ENCODE measurements at regions not wholly inside any gene's neighbourhood (a gene's known extent, or its start where the extent isn't known, plus 50 kb on each side); places are given as distances from the start of the nearest gene placed in this dataset.

- no peaks in the 10 kb centered on the region for H3K36me3 ChIP-seq
- H3K27me3 ChIP-seq: no peaks in the 10 kb centered on the region
- no peaks in the 10 kb centered on the region for H3K9me3 ChIP-seq
- DNase-seq (ENCODE audit: extremely low spot score in 2 of 2): no peak
- H3K27ac ChIP-seq: no peak overlapping the region
- H3K4me3 ChIP-seq: no peak overlapping the region
- no peaks in the 10 kb centered on the region for H3K4me1 ChIP-seq
- intact Hi-C loops (cut with DNase I): loop anchor here (10.0 kb wide), 1 partner anchor 575 kb away; no protein-coding TSS in a partner anchor
- TF ChIP-seq, protein P1, sequence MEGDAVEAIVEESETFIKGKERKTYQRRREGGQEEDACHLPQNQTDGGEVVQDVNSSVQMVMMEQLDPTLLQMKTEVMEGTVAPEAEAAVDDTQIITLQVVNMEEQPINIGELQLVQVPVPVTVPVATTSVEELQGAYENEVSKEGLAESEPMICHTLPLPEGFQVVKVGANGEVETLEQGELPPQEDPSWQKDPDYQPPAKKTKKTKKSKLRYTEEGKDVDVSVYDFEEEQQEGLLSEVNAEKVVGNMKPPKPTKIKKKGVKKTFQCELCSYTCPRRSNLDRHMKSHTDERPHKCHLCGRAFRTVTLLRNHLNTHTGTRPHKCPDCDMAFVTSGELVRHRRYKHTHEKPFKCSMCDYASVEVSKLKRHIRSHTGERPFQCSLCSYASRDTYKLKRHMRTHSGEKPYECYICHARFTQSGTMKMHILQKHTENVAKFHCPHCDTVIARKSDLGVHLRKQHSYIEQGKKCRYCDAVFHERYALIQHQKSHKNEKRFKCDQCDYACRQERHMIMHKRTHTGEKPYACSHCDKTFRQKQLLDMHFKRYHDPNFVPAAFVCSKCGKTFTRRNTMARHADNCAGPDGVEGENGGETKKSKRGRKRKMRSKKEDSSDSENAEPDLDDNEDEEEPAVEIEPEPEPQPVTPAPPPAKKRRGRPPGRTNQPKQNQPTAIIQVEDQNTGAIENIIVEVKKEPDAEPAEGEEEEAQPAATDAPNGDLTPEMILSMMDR (IDR thresholded peaks at IDR 0.05): no peak
- no peak for TF ChIP-seq POLR2AphosphoS5 (IDR thresholded peaks at IDR 0.05; ENCODE audit: insufficient read depth in 1 of 2, low read depth in 1 of 2)
- TF ChIP-seq POLR2A (IDR thresholded peaks at IDR 0.05): no peak
These were observed 99.9 kb upstream of the SERBP1 start for GRCh38 chr1:67530071-67530470.

DNA sequence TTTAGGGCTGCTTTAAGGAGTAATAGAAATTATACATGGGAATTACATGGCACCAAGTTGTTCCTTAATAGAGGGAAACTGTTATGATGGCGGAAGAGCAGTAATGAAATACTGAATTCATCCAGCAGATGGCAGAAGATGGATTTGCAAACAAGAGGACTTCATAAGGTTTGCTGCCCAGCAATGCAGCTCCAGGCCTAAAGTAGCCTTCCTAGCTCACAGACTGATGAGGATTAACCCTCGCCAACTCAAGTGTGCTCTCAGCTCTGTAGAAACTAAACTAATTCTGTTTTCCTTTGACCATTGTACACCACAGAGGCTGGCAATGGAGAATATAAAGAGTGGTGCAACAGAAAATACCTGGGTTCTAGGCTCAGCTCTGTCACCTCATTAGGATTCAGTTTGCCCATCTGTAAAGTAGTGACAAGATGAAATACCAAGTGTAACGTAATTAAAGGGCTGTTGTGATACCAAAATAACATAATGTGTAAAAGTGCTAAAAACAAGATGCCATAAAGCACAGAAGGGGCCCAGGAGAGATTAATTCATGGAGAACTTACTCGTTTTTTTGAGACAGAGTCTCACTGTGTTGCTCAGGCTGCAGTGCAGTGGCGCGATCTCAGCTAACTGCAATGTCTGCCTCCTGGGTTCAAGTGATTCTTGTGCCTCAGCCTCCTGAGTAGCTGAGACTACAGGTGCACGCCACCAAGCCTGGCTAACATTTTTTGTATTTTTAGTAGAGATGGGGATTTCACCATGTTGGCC, 102.4 kb upstream of the SERBP1 start:
- Histone ChIP-seq H3K9me3 (no peaks in the 10 kb centered on the region), H3K27ac (no peak overlapping the region), H3K36me3 (no peaks in the 10 kb centered on the region), H3K4me3 (no peak overlapping the region), H3K4me1 (peaks cover 6% of the 10 kb centered on the region), H3K27me3 (no peaks in the 10 kb centered on the region)
- intact Hi-C loops (cut with DNase I): loop anchor here (10.0 kb wide), 1 partner anchor 572 kb away; no protein-coding TSS in a partner anchor
- TF ChIP-seq, protein P1 (IDR thresholded peaks at IDR 0.05): peak in 2 of 3 experiments; percentile 61 to 81
- TF ChIP-seq POLR2AphosphoS5 (IDR thresholded peaks at IDR 0.05; ENCODE audit: insufficient read depth in 1 of 2, low read depth in 1 of 2) (no peak), POLR2A (IDR thresholded peaks at IDR 0.05) (no peak)
- no peak for DNase-seq (ENCODE audit: extremely low spot score in 2 of 2)

- Histone ChIP-seq H3K9me3 (no peaks in the 10 kb centered on the region), H3K36me3 (no peaks in the 10 kb centered on the region), H3K27me3 (no peaks in the 10 kb centered on the region), H3K4me3 (no peak overlapping the region), H3K4me1 (peaks cover 6% of the 10 kb centered on the region), H3K27ac (no peak overlapping the region)
- no peak for TF ChIP-seq POLR2AphosphoS5 (IDR thresholded peaks at IDR 0.05; ENCODE audit: insufficient read depth in 1 of 2, low read depth in 1 of 2)
- intact Hi-C loops (cut with DNase I): loop anchor here (10.0 kb wide), 1 partner anchor 570 kb away; no protein-coding TSS in a partner anchor
- no peak for DNase-seq (ENCODE audit: extremely low spot score in 2 of 2)
These were observed 104.4 kb upstream of the SERBP1 start for GRCh38 chr1:67534627-67535065.

DNA sequence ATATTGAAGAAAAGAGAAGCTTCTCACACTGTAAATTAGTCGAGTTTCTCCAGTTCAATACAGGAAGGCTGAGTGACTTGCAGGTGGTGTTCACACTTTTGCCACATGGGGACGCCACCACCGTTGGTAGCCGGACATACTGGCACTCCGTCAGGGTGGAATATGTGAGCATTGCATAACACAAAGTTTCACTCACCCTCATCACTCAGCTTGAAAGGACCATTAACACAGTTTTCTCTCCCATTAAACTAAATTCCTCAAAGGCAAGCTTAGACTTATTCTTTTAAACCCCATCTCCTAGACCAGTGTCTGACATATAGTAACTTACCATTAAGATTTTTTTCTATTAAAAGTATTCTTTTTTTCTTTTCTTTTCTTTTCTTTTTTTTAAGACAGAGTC, 105.3 kb upstream of the SERBP1 start:
- peaks cover 6% of the 10 kb centered on the region for H3K4me1 ChIP-seq
- intact Hi-C loops (cut with DNase I): loop anchor here (10.0 kb wide), 1 partner anchor 569 kb away; no protein-coding TSS in a partner anchor
- TF ChIP-seq, protein P1 (IDR thresholded peaks at IDR 0.05): peak; percentile 80 to 95 (median 90)
- peak in 1 of 2 donors; percentile 81 for TF ChIP-seq POLR2AphosphoS5 (IDR thresholded peaks at IDR 0.05; ENCODE audit: insufficient read depth in 1 of 2, low read depth in 1 of 2)
- no peak for TF ChIP-seq POLR2A (IDR thresholded peaks at IDR 0.05)
- no peaks in the 10 kb centered on the region for H3K9me3 ChIP-seq
- no peaks in the 10 kb centered on the region for H3K27me3 ChIP-seq
- no peak overlapping the region for H3K27ac ChIP-seq
- no peaks in the 10 kb centered on the region for H3K36me3 ChIP-seq
- no peak for DNase-seq (ENCODE audit: extremely low spot score in 2 of 2)
- no peak overlapping the region for H3K4me3 ChIP-seq

DNA sequence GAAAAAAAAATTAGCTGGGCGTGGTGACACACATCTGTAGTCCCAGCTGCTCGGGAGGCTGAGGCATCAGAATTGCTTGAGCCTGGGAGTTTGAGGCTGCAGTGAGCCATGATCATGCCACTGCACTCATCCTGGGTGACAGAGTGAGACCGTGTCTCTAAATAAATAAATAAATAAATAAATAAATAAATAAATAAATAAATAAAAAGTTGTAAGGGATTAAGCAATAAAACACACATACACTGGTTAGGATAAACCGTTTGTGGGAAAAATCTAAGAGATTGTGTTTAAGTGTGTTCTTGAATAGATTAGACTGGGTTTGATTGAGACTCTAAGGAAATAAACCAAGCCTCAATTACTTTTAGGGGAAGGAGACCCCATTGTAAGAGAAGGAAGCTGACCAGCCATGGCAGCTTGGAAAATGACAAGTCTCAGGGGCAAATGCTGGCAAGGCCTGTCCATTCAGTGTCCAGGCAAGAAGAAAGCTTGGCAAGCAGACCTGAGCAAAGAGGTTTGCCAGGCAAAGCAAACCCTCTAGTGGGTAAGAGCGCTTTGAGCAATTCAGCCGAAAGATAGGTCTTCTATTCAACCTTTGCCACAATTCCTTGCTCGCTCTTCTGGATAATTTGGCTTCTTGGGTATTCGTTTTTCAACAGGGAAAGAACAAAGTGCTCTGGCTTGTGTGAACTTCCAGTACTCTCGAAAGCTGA, 106.9 kb upstream of the SERBP1 start:
- DNase-seq (ENCODE audit: extremely low spot score in 2 of 2): no peak
- Histone ChIP-seq H3K4me3 (no peak overlapping the region), H3K27ac (no peak overlapping the region), H3K4me1 (peaks cover 6% of the 10 kb centered on the region), H3K9me3 (no peaks in the 10 kb centered on the region), H3K36me3 (no peaks in the 10 kb centered on the region), H3K27me3 (no peaks in the 10 kb centered on the region)
- TF ChIP-seq POLR2A (IDR thresholded peaks at IDR 0.05): no peak
- TF ChIP-seq, protein P1 (IDR thresholded peaks at IDR 0.05): no peak
- no peak for TF ChIP-seq POLR2AphosphoS5 (IDR thresholded peaks at IDR 0.05; ENCODE audit: insufficient read depth in 1 of 2, low read depth in 1 of 2)
- intact Hi-C loops (cut with DNase I): loop anchor here (2.0 to 10.0 kb wide), 2 partner anchors 220 to 568 kb away; no protein-coding TSS in a partner anchor
